Progenitor cell of endocrine pancreas (in vitro differentiated cells): ENCODE measurements at regions not wholly inside any gene's neighbourhood (a gene's known extent, or its start where the extent isn't known, plus 50 kb on each side); places are given as distances from the start of the nearest gene placed in this dataset.
A peak's percentile ranks its signal among the peaks of the same experiment; 100 is the strongest.

ENCODE experiments used
- DNase-seq: peaks from one replicate; pipeline ENCODE4 v3.0.0; 2021; ENCODE audit warnings: low spot score; ENCODE audit not compliant: unreplicated experiment
- H3K27ac Mint-ChIP-seq: 2 replicates; pipeline ENCODE4 v1.8.0; 2021; ENCODE audit warnings: mild to moderate bottlenecking, moderate library complexity, mixed read lengths
- H3K27me3 Mint-ChIP-seq: 2 replicates; pipeline ENCODE4 v1.8.0; 2021; ENCODE audit warnings: mixed read lengths
- H3K36me3 Mint-ChIP-seq: 2 replicates; pipeline ENCODE4 v1.8.0; 2022; ENCODE audit warnings: mixed read lengths; ENCODE audit not compliant: insufficient read depth
- H3K4me1 Mint-ChIP-seq: 2 replicates; pipeline ENCODE4 v1.8.0; 2021; ENCODE audit warnings: low read depth, mixed read lengths
- H3K4me3 Mint-ChIP-seq: 2 replicates; pipeline ENCODE4 v1.8.0; 2021; ENCODE audit warnings: low read depth, mild to moderate bottlenecking, moderate library complexity, mixed read lengths
- H3K9me3 Mint-ChIP-seq: 2 replicates; pipeline ENCODE4 v1.8.0; 2021; ENCODE audit warnings: low read depth, mixed read lengths
- CTCF ChIP-seq: fragments of 200-600 bp; sonication (generic); IDR thresholded peaks from one replicate; pipeline ENCODE4 v1.5.0; 2021; ENCODE audit warnings: antibody characterized with exemption, mild to moderate bottlenecking; ENCODE audit not compliant: unreplicated experiment

GRCh38 chr16:26214581-26215174, 522.9 kb downstream of the HS3ST4 start:
- peak overlapping the region; percentile 82 for H3K27ac Mint-ChIP-seq
- no peaks in the 10 kb centered on the region for H3K36me3 Mint-ChIP-seq
- H3K4me3 Mint-ChIP-seq = peak overlapping the region; percentile 7
- no peak for DNase-seq
- no peaks in the 10 kb centered on the region for H3K27me3 Mint-ChIP-seq
- peaks cover 10% of the 10 kb centered on the region for H3K4me1 Mint-ChIP-seq
- no peaks in the 10 kb centered on the region for H3K9me3 Mint-ChIP-seq
- no peak for TF ChIP-seq CTCF

GRCh38 chr16:26220894-26221293, 529.1 kb downstream of the HS3ST4 start:
- Mint-ChIP-seq H3K36me3 (no peaks in the 10 kb centered on the region), H3K9me3 (no peaks in the 10 kb centered on the region), H3K27me3 (peaks cover 10% of the 10 kb centered on the region), H3K4me3 (no peak overlapping the region), H3K27ac (no peak overlapping the region), H3K4me1 (no peaks in the 10 kb centered on the region)
- TF ChIP-seq CTCF = no peak
- DNase-seq = no peak

GRCh38 chr16:26231647-26232046, 539.9 kb downstream of the HS3ST4 start:
- Mint-ChIP-seq H3K27ac (no peak overlapping the region), H3K36me3 (no peaks in the 10 kb centered on the region), H3K27me3 (no peaks in the 10 kb centered on the region), H3K4me3 (no peak overlapping the region), H3K4me1 (peaks cover 8% of the 10 kb centered on the region), H3K9me3 (no peaks in the 10 kb centered on the region)
- no peak for DNase-seq
- no peak for TF ChIP-seq CTCF

- H3K4me3 Mint-ChIP-seq = no peak overlapping the region
- peaks cover 2% of the 10 kb centered on the region for H3K27me3 Mint-ChIP-seq
- peaks cover 17% of the 10 kb centered on the region for H3K9me3 Mint-ChIP-seq
- DNase-seq = no peak
- no peak for TF ChIP-seq CTCF
- no peak overlapping the region for H3K27ac Mint-ChIP-seq
- no peaks in the 10 kb centered on the region for H3K36me3 Mint-ChIP-seq
- H3K4me1 Mint-ChIP-seq = no peaks in the 10 kb centered on the region
Measured at GRCh38 chr16:26240807-26241206, 549.0 kb downstream of the HS3ST4 start.

GRCh38 chr16:26247063-26247462, 555.3 kb downstream of the HS3ST4 start:
- Mint-ChIP-seq H3K4me1 (peaks cover 2% of the 10 kb centered on the region), H3K27me3 (peaks cover 9% of the 10 kb centered on the region)
- TF ChIP-seq CTCF = no peak

More at GRCh38 chr16:26247063-26247462, 555.3 kb downstream of the HS3ST4 start:
- Mint-ChIP-seq H3K36me3 (no peaks in the 10 kb centered on the region), H3K9me3 (peaks cover 17% of the 10 kb centered on the region), H3K27ac (no peak overlapping the region), H3K4me3 (no peak overlapping the region)
- no peak for DNase-seq
